GM19397 (cell line): ENCODE measurements at regions not wholly inside any gene's neighbourhood (a gene's known extent, or its start where the extent isn't known, plus 50 kb on each side); places are given as distances from the start of the nearest gene placed in this dataset.

Source experiments
- ATAC-seq: cut with Tn5 transposase; IDR thresholded peaks from one replicate; pipeline ENCODE4 v1.9.1; 2021; ENCODE audit warnings: mild to moderate bottlenecking, moderate library complexity; ENCODE audit not compliant: unreplicated experiment

GRCh38 chr2:180662941-180663471 is 317.4 kb upstream of the UBE2E3 start:
- ATAC-seq = no peak

- ATAC-seq = no peak
Measured at GRCh38 chr2:180662521-180662920, 317.9 kb upstream of the UBE2E3 start.

GRCh38 chr2:180661686-180662030 is 318.7 kb upstream of the UBE2E3 start:
- no peak for ATAC-seq

DNA sequence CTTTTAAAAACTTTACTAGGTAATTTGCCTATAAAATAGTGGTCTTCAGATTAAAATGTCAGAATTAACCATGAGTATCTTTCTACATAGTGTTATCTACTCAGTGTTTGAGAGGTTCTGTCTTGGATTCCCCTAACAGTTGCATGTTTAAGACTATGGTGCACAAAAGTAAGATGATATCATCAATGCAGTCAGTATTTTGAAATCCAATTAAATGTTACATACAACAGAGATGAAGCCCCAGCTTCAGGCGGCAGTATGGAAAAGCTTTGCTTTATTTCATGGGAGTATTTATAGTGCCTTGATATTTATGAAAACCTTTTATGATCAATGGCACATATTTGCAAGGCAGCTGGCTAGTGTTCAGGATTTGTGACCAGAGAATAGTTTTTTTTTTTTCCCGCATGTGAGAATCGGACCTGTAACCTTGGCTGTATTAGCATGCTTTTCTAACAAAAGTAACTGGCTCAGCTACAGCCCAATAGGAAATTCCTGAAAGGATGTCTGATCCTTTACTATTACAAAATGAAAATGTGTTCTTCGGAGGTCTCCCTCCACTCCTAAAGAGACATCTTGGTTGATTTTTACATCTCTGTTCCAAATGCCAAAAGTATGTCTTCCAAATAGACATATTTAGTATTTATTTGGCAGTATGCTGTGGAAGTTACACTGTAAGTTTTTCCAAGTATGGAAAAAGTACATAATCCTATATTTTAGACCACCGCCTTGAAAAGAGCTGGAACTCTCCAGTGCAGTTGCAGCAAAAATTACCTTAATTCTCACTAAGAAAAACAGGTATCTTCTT is 319.3 kb upstream of the UBE2E3 start:
- no peak for ATAC-seq

- ATAC-seq = no peak
Measured at GRCh38 chr2:180660207-180660606, 320.2 kb upstream of the UBE2E3 start.

DNA sequence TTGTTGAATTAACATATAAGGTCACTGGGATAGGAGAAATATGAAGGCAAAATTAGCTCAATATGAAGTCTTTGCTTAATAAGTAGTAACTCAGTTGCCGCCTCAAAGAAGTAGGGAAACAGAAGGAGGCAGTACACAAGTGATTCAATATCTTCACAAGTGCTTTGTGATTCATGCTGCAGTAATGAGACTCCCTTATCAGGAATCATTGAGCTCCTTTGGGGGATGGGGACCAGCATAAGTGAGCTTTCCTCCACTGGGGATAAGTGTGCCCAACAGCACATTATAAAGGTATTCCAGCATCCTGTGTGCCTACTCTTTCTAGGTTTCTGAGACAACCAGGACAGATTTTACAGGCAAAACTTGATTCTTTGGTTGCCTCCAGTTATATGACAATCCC is 323.4 kb upstream of the UBE2E3 start:
- no peak for ATAC-seq

GRCh38 chr2:180656455-180656847 is 324.0 kb upstream of the UBE2E3 start:
- ATAC-seq = no peak

GRCh38 chr2:180655842-180656454 is 324.5 kb upstream of the UBE2E3 start:
- ATAC-seq = no peak

DNA sequence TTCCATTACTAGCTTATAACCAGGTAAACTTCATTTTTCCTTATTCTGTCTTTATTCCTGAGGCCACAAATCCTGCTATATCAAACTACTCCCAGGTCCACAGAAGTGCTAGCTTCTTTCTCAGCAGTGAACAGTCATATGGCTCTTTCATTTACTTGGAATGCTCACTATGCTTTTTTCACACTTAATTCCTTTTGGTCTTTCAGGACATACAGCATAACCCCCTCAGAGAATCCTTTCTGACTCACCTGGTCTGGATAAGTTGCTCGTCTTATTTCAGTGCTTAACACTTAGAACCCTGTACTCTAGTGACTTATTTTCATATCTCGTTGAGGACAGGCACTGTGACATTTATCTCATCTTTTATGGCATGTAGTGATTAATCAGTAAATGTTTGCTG is 325.0 kb upstream of the UBE2E3 start:
- no peak for ATAC-seq

DNA sequence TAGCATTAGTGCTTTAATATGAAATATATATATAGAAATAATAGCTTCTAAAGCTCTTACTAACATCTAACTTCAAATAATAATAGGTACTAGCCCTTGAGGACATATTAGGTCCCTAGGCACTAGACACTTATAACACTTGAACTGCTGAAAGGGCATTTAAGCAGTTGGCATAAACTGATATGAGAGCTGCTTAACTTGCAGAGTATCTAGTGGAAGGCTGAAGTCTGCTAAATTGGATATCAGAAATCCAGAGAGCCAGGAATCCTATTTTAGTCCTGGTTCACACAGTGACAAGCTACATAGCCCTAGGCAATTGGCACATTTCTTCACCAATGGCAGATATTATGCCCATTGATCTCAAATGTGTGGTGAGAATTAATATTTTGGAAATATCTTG is 326.9 kb upstream of the UBE2E3 start:
- no peak for ATAC-seq

DNA sequence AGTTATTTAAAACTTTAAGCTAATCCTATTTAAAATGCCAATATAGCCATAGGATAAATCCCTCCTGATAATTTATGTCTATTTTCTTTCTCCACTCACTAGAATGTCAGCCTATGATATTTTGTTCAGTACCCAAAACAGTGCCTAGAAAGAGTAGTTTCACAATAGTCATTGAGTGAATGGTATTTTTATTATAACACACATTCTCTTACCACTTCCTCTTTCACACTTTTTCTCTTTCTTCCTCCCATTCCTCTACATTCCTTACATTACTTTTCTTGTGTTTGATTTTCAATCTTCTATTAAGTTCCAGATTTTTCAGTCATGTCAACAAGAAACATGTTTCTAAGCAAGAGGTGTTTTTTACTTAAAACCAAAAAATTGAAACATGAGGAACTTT is 327.6 kb upstream of the UBE2E3 start:
- ATAC-seq = no peak

GRCh38 chr2:180651596-180651995 is 328.8 kb upstream of the UBE2E3 start:
- ATAC-seq = no peak

DNA sequence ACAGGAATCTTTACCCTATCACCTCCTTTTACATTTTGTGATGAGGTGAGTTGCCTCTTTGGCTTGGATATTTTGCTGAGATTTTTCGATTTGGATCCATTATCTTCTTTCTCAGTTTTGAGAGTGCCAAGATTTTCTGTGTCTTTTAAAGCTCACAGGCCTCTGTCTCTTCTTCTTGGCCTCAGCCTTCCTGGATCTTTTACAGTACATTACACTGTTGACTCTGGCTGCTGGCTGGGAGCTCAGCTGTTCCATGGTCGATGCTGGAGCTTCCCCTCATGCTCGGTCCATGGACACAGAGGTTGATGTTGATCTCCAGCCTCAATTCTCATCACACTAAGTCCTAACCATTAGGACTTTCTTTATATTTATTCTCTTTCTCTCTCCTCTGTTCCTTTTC is 332.8 kb upstream of the UBE2E3 start:
- no peak for ATAC-seq

DNA sequence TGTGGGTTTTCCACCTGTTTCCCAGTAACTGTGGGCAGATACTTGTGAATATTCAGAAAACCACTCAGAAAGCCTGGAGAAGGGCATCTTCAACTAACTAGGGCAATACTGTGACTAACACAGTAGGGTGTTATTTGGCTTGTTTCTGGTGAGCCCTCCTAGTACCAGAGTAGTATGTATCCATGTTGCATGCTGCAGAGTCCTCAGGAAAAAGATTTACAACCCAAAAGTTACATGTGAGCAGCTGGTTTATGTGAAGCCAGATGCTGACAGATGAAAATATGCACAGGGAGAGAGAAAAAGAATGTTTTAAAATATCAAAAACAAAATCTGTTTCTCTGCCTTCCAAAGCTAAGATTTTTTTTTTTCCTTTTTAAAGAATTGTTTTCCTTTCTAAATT is 333.2 kb upstream of the UBE2E3 start:
- ATAC-seq = no peak

- ATAC-seq = no peak
Measured at GRCh38 chr2:180646756-180647155, 333.6 kb upstream of the UBE2E3 start.

- ATAC-seq = no peak
Measured at GRCh38 chr2:180644709-180645108, 335.7 kb upstream of the UBE2E3 start.

DNA sequence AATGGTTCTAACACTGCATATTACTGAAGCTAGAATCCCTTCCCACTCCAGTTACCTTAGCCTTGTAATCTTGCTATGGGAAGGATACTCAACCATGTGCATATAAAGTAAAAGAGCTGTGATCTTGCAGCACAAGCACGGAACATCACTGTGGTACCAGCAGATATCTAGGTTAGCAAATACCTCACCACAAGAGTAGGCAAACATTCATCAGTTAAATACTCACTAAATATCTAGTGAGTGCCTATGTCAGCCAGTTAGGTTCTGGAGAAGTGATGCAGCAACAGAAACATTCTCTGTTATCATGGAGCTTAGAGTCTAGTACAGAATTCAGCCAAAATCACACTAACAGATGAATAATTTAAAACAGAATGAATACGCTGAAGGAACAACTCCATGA is 349.6 kb upstream of the UBE2E3 start:
- ATAC-seq = no peak

GRCh38 chr2:180625006-180625844 is 355.2 kb upstream of the UBE2E3 start:
- ATAC-seq = no peak

- no peak for ATAC-seq
Measured at GRCh38 chr2:180621941-180622918, 358.2 kb upstream of the UBE2E3 start.

- ATAC-seq = no peak
Measured at GRCh38 chr2:180621366-180621765, 359.0 kb upstream of the UBE2E3 start.
